Testis (tissue), 2 donors: ENCODE measurements at regions not wholly inside any gene's neighbourhood (a gene's known extent, or its start where the extent isn't known, plus 50 kb on each side); places are given as distances from the start of the nearest gene placed in this dataset.

Source experiments
- POLR2A ChIP-seq: fragments of 450-650 bp; IDR thresholded peaks from one replicate; pipeline ENCODE4 v1.6.1; 2017; ENCODE audit warnings: antibody characterized with exemption, mild to moderate bottlenecking, moderate library complexity
- TF ChIP-seq, protein P1 (sequence below), 3 experiments: fragments of 450-650 bp in 2 of 3; fragments of 200-600 bp in 1 of 3; sonication (generic) in 1 of 3; IDR thresholded peaks; one replicate each; pipeline ENCODE4 v1.5.1; 2016 to 2019; ENCODE audit warnings: antibody characterized with exemption in 3 of 3, mild to moderate bottlenecking in 2 of 3, moderate library complexity in 1 of 3

DNA sequence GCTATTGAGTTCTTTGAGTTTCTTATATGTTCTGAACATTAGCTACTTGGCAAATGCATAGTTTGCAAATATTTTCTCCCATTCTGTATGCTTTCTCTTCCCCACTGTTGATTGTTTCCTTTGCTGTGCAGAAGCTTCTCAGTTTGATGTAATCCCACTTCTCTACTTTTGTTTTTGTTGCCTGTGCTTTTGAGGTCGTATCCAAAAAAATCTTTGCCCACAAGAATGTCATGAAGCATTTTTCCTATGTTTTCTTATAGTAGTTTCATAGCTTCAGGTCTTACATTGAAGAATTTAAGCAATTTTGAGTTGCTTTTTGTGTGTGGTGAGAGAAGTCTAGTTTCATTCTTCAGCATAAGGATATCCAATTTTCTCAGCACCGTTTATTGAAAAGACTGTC, 536.7 kb upstream of the ARGLU1 start:
- TF ChIP-seq, protein P1, sequence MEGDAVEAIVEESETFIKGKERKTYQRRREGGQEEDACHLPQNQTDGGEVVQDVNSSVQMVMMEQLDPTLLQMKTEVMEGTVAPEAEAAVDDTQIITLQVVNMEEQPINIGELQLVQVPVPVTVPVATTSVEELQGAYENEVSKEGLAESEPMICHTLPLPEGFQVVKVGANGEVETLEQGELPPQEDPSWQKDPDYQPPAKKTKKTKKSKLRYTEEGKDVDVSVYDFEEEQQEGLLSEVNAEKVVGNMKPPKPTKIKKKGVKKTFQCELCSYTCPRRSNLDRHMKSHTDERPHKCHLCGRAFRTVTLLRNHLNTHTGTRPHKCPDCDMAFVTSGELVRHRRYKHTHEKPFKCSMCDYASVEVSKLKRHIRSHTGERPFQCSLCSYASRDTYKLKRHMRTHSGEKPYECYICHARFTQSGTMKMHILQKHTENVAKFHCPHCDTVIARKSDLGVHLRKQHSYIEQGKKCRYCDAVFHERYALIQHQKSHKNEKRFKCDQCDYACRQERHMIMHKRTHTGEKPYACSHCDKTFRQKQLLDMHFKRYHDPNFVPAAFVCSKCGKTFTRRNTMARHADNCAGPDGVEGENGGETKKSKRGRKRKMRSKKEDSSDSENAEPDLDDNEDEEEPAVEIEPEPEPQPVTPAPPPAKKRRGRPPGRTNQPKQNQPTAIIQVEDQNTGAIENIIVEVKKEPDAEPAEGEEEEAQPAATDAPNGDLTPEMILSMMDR (IDR thresholded peaks at IDR 0.05) = no peak
- TF ChIP-seq POLR2A = no peak
